OCI-LY7 (cell line): ENCODE measurements at regions not wholly inside any gene's neighbourhood (a gene's known extent, or its start where the extent isn't known, plus 50 kb on each side); places are given as distances from the start of the nearest gene placed in this dataset.

Experiments used
- BruUV-seq: library from RNA; stranded (reverse); fragments of 400-500 nt; replicated peaks from 2 replicates; lab custom pipeline; 2021; lab: Mats Ljungman, UMichigan
- CTCF ChIA-PET: fragments of 300-600 bp; sonication (Branson Sonifier 250); formaldehyde crosslinking; loops from one replicate; lab custom pipeline; 2022; ENCODE audit warnings: antibody characterized with exemption; ENCODE audit not compliant: unreplicated experiment; lab: Charles Lee
- POLR2A ChIA-PET: fragments of 300-600 bp; sonication (Branson Sonifier 250); formaldehyde crosslinking; loops from one replicate; lab custom pipeline; 2022; ENCODE audit warnings: antibody characterized with exemption; lab: Charles Lee
- DNase-seq: peaks from one replicate; pipeline ENCODE4 v3.0.0-alpha.2; 2015; ENCODE audit warnings: low spot score
- H2AFZ ChIP-seq: fragments of 200-600 bp; sonication (generic), shearing (Covaris generic); 2 replicates; pipeline ENCODE4 v1.6.1; 2014; ENCODE audit warnings: mild to moderate bottlenecking, antibody characterized with exemption, low read length, moderate library complexity
- H3K27ac ChIP-seq: fragments of 200-600 bp; sonication (generic); 2 replicates; pipeline ENCODE4 v1.5.1; 2014; ENCODE audit warnings: mixed run types, low read depth, mild to moderate bottlenecking, moderate library complexity, low read length, inconsistent platforms; ENCODE audit not compliant: poor library complexity, severe bottlenecking
- H3K36me3 ChIP-seq: fragments of 200-600 bp; sonication (generic); 2 replicates; pipeline ENCODE4 v1.6.1; 2014; ENCODE audit warnings: mild to moderate bottlenecking, antibody characterized with exemption, low read length, moderate library complexity, mixed read lengths; ENCODE audit not compliant: insufficient read depth
- H3K4me1 ChIP-seq: fragments of 200-600 bp; sonication (generic); 2 replicates; pipeline ENCODE4 v1.5.1; 2014; ENCODE audit warnings: mild to moderate bottlenecking, low read length; ENCODE audit not compliant: insufficient read depth, poor library complexity, severe bottlenecking
- H3K4me2 ChIP-seq: fragments of 200-600 bp; sonication (generic); 2 replicates; pipeline ENCODE4 v1.6.1; 2014; ENCODE audit warnings: mild to moderate bottlenecking, low read length
- H3K4me3 ChIP-seq: fragments of 200-600 bp; sonication (generic); 2 replicates; pipeline ENCODE4 v1.5.1; 2014; ENCODE audit warnings: mild to moderate bottlenecking, low read depth, low read length; ENCODE audit not compliant: poor library complexity, severe bottlenecking
- H3K79me2 ChIP-seq: fragments of 200-600 bp; sonication (generic); 2 replicates; pipeline ENCODE4 v1.6.1; 2016; ENCODE audit warnings: low read depth, mild to moderate bottlenecking, low read length, moderate library complexity, mixed read lengths; ENCODE audit not compliant: insufficient read depth
- H3K9me2 ChIP-seq: fragments of 200-600 bp; sonication (generic); 2 replicates; pipeline ENCODE4 v1.6.1; 2016; ENCODE audit warnings: mild to moderate bottlenecking, low read length, mixed read lengths; ENCODE audit not compliant: insufficient read depth
- H3K9me3 ChIP-seq: fragments of 200-600 bp; sonication (generic); 2 replicates; pipeline ENCODE4 v1.6.1; 2014; ENCODE audit warnings: mild to moderate bottlenecking, mixed run types, low read length, mixed read lengths
- H4K20me1 ChIP-seq: fragments of 200-600 bp; sonication (generic); 2 replicates; pipeline ENCODE4 v1.6.1; 2014; ENCODE audit warnings: mild to moderate bottlenecking, antibody characterized with exemption, low read length, moderate library complexity, mixed read lengths; ENCODE audit not compliant: insufficient read depth
- CTCF ChIP-seq: fragments of 200-600 bp; sonication (generic); conservative IDR thresholded peaks from 2 replicates; pipeline ENCODE4 v1.5.1; 2014; ENCODE audit warnings: mild to moderate bottlenecking, antibody characterized with exemption, low read length, moderate library complexity, mixed read lengths
- EZH2phosphoT487 ChIP-seq: fragments of 200-600 bp; sonication (generic); IDR thresholded peaks from 2 replicates; pipeline ENCODE4 v1.6.1; 2018; ENCODE audit warnings: low read depth, borderline replicate concordance, mild to moderate bottlenecking, mixed run types, antibody characterized with exemption, low read length, moderate library complexity, mixed read lengths
- intact Hi-C: fragments of 100-400 bp; cut with micrococcal nuclease; formaldehyde crosslinking; loops from one replicate; pipeline ENCODE4 v1.10.0; 2022; ENCODE audit not compliant: unreplicated experiment

GRCh38 chrX:137236837-137237236 lies 203.0 kb upstream of the GPR101 start:
- POLR2A ChIA-PET: interaction anchor here (0.7 kb wide), 1 partner anchor 648 kb away, joined by 4 read pairs; no protein-coding TSS in a partner anchor
- Histone ChIP-seq H2AFZ (no peak overlapping the region), H3K9me3 (no peaks in the 10 kb centered on the region), H3K9me2 (no peaks in the 10 kb centered on the region), H3K79me2 (no peaks in the 10 kb centered on the region), H4K20me1 (no peaks in the 10 kb centered on the region), H3K4me2 (no peak overlapping the region), H3K4me3 (no peak overlapping the region), H3K4me1 (no peaks in the 10 kb centered on the region), H3K27ac (no peak overlapping the region), H3K36me3 (no peaks in the 10 kb centered on the region)
- CTCF ChIA-PET: no interaction called here
- BruUV-seq: no TSS peak
- TF ChIP-seq CTCF (no peak), EZH2phosphoT487 (no peak)
- intact Hi-C loops: no loop called here
- no peak for DNase-seq

- H3K36me3 ChIP-seq: no peaks in the 10 kb centered on the region
- CTCF ChIA-PET: no interaction called here
- intact Hi-C loops: no loop called here
- POLR2A ChIA-PET: no interaction called here
- H2AFZ ChIP-seq: no peak overlapping the region
- no peaks in the 10 kb centered on the region for H4K20me1 ChIP-seq
- no peak overlapping the region for H3K27ac ChIP-seq
- no peak overlapping the region for H3K4me2 ChIP-seq
- BruUV-seq: no TSS peak
- no peak for DNase-seq
- no peak overlapping the region for H3K4me3 ChIP-seq
- H3K9me3 ChIP-seq: no peaks in the 10 kb centered on the region
- no peaks in the 10 kb centered on the region for H3K79me2 ChIP-seq
- TF ChIP-seq CTCF (no peak), EZH2phosphoT487 (no peak)
- H3K4me1 ChIP-seq: no peaks in the 10 kb centered on the region
- no peaks in the 10 kb centered on the region for H3K9me2 ChIP-seq
Observed at GRCh38 chrX:137234651-137235402, 201.0 kb upstream of the GPR101 start.

- Histone ChIP-seq H3K4me3 (no peak overlapping the region), H3K27ac (no peak overlapping the region), H3K9me3 (no peaks in the 10 kb centered on the region), H3K9me2 (no peaks in the 10 kb centered on the region), H3K4me1 (no peaks in the 10 kb centered on the region), H3K36me3 (no peaks in the 10 kb centered on the region), H2AFZ (no peak overlapping the region), H3K4me2 (no peak overlapping the region), H3K79me2 (no peaks in the 10 kb centered on the region), H4K20me1 (no peaks in the 10 kb centered on the region)
- POLR2A ChIA-PET: no interaction called here
- DNase-seq: no peak
- TF ChIP-seq EZH2phosphoT487: no peak
- no TSS peak for BruUV-seq
- intact Hi-C loops: no loop called here
- CTCF ChIA-PET: no interaction called here
Observed at GRCh38 chrX:137233478-137233877, 199.7 kb upstream of the GPR101 start.
